HG03432 (cell line): ENCODE measurements at regions not wholly inside any gene's neighbourhood (a gene's known extent, or its start where the extent isn't known, plus 50 kb on each side); places are given as distances from the start of the nearest gene placed in this dataset.
A peak's percentile ranks its signal among the peaks of the same experiment; 100 is the strongest.

ENCODE experiments used
- ATAC-seq: cut with Tn5 transposase; IDR thresholded peaks from one replicate; pipeline ENCODE4 v1.9.1; 2021; ENCODE audit warnings: mild to moderate bottlenecking, moderate library complexity; ENCODE audit not compliant: unreplicated experiment

GRCh38 chr1:186620566-186621350 is 59.5 kb downstream of the PTGS2 start:
- ATAC-seq, result peak; percentile 31

GRCh38 chr1:186618401-186619170 is 61.6 kb downstream of the PTGS2 start:
- peak; percentile 99 for ATAC-seq

- peak; percentile 18 for ATAC-seq
These were observed 62.3 kb downstream of the PTGS2 start for GRCh38 chr1:186617926-186618325.

- ATAC-seq, result no peak
These were observed 63.7 kb downstream of the PTGS2 start for GRCh38 chr1:186616511-186616910.

- ATAC-seq, result no peak
These were observed 64.9 kb downstream of the PTGS2 start for GRCh38 chr1:186615332-186615731.

GRCh38 chr1:186611156-186611555 is 69.1 kb downstream of the PTGS2 start:
- no peak for ATAC-seq

- no peak for ATAC-seq
These were observed 71.0 kb downstream of the PTGS2 start for GRCh38 chr1:186609183-186609582.

- peak; percentile 78 for ATAC-seq
These were observed 74.4 kb downstream of the PTGS2 start for GRCh38 chr1:186605762-186606350.

- ATAC-seq, result peak; percentile 81
These were observed 84.3 kb downstream of the PTGS2 start for GRCh38 chr1:186595969-186596368.

- no peak for ATAC-seq
These were observed 101.8 kb downstream of the PTGS2 start for GRCh38 chr1:186578325-186579016.

GRCh38 chr1:186577633-186578032 is 102.6 kb downstream of the PTGS2 start:
- no peak for ATAC-seq

GRCh38 chr1:186577216-186577615 is 103.0 kb downstream of the PTGS2 start:
- no peak for ATAC-seq

GRCh38 chr1:186575348-186575747 is 104.9 kb downstream of the PTGS2 start:
- no peak for ATAC-seq

GRCh38 chr1:186574926-186575325 is 105.3 kb downstream of the PTGS2 start:
- ATAC-seq, result no peak

- ATAC-seq, result no peak
These were observed 107.7 kb downstream of the PTGS2 start for GRCh38 chr1:186572509-186572908.

- ATAC-seq, result no peak
These were observed 108.5 kb downstream of the PTGS2 start for GRCh38 chr1:186571771-186572170.

- no peak for ATAC-seq
These were observed 108.9 kb upstream of the PDC start for GRCh38 chr1:186569856-186570255.

GRCh38 chr1:186568221-186568620 is 107.3 kb upstream of the PDC start:
- no peak for ATAC-seq

GRCh38 chr1:186566140-186566855 is 105.4 kb upstream of the PDC start:
- ATAC-seq, result peak; percentile 49

GRCh38 chr1:186564582-186564981 is 103.7 kb upstream of the PDC start:
- ATAC-seq, result no peak
